ENCODE measurements at regions not wholly inside any gene's neighbourhood (a gene's known extent, or its start where the extent isn't known, plus 50 kb on each side); places are given as distances from the start of the nearest gene placed in this dataset.

GRCh38 chr18:1483385-1483784 is 578.7 kb downstream of the ADCYAP1 start:
- TF ChIP-seq POLR2AphosphoS5 (IDR thresholded peaks at IDR 0.05; ENCODE audit: low read depth, low read length) (no peak), POLR2A (IDR thresholded peaks at IDR 0.05; ENCODE audit: low read depth, low read length) (no peak)

Measured in GM12891 (cell line).